ENCODE measurements at regions not wholly inside any gene's neighbourhood (a gene's known extent, or its start where the extent isn't known, plus 50 kb on each side); places are given as distances from the start of the nearest gene placed in this dataset.

DNA sequence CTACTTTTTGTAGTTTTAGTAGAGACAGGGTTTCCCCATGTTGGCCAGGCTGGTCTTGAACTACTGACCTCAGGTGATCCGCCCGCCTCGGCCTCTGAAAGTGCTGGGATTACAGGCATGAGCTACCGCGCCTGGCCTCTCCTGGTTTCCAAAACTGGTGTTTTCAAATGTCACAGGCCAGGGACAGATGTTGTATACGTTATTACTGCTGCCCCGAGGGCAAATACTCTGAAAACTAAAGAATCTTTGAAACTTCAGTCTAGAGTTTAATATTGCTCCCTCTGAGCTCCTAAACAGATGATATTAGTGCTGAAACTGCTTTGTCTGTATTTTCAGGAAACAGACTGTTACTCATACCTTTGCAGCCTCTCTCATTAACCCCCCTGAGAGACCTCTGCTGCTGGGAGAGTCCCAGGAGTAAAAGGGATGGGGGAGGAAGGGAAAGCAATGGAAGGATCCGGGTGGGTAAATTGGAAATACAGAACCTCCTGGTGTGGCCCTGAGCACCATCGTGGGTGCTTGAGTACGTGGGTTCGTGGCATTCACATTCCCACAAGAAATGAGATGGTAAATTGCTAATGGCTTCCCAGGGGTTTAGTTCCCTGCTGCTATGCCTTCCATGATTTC, 96.3 kb upstream of the IGF1R start:
- H3K4me3 ChIP-seq, result no peak overlapping the region
- no peaks in the 10 kb centered on the region for H3K36me3 ChIP-seq
- intact Hi-C loops (cut with DNase I), result no loop called here
- TF ChIP-seq CTCF (IDR thresholded peaks at IDR 0.05), result no peak
- no peaks in the 10 kb centered on the region for H3K27me3 ChIP-seq
- WGBS, 2 donors, result 89 to 92% methylated on average over 11 of the region's 11 CpGs
- ATAC-seq, result no peak
- DNase-seq, result no peak
- no peak for FAIRE-seq
- H3K9me3 ChIP-seq, result no peaks in the 10 kb centered on the region
- H3K27ac ChIP-seq, result no peak overlapping the region
- peaks cover 0 to 10% (median 9%) of the 10 kb centered on the region in 3 donors for H3K4me1 ChIP-seq

GRCh38 chr15:98554272-98555172, 93.8 kb upstream of the IGF1R start:
- DNase-seq (peak in 3 of 6 donors; percentile 50 to 80 (median 78)), FAIRE-seq (no peak), ATAC-seq (peak; percentile 87 to 90 (median 88))
- peak overlapping the region in 2 of 4 donors; percentile 14 to 28 for H3K27ac ChIP-seq
- H3K27me3 ChIP-seq, result no peaks in the 10 kb centered on the region
- H3K4me1 ChIP-seq, result peaks cover 0 to 7% (median 4%) of the 10 kb centered on the region in 3 donors
- no peaks in the 10 kb centered on the region for H3K36me3 ChIP-seq
- no peaks in the 10 kb centered on the region for H3K9me3 ChIP-seq
- WGBS, 2 donors, result 34% methylated on average over 6 of the region's 6 CpGs
- intact Hi-C loops (cut with DNase I), result no loop called here
- H3K4me3 ChIP-seq, result no peak overlapping the region
- no peak for TF ChIP-seq CTCF (IDR thresholded peaks at IDR 0.05)

GRCh38 chr15:98555173-98555515, 93.2 kb upstream of the IGF1R start:
- intact Hi-C loops (cut with DNase I), result no loop called here
- DNase-seq, result peak in 4 of 6 donors; percentile 29 to 55 (median 42)
- Histone ChIP-seq H3K27me3 (no peaks in the 10 kb centered on the region), H3K9me3 (no peaks in the 10 kb centered on the region), H3K36me3 (no peaks in the 10 kb centered on the region), H3K4me3 (no peak overlapping the region), H3K27ac (peak overlapping the region in 1 of 4 donors; percentile 28), H3K4me1 (peaks cover 0 to 7% (median 4%) of the 10 kb centered on the region in 3 donors)
- no peak for FAIRE-seq
- no peak for TF ChIP-seq CTCF (IDR thresholded peaks at IDR 0.05)
- peak; percentile 69 to 83 (median 76) for ATAC-seq

DNA sequence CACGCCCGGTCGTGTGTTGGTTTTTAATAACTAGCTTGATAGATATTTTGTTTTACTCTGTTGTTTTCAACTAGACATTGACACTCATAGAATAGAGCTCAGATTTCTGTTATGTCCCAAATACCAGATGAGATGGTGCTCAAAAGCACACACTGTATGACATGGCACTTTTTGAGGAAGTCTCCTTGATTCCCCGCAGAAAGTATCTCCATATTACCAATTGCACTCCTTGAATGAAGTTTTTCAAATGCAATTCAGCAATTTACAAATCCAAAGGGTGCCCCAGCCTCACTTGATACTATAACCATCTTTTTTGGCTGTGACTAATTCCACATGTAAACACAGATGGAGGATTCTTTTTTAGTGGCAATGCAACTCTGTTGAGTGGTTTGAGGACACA, 92.0 kb upstream of the IGF1R start:
- ATAC-seq (no peak), DNase-seq (no peak), FAIRE-seq (no peak)
- Histone ChIP-seq H3K9me3 (no peaks in the 10 kb centered on the region), H3K27me3 (no peaks in the 10 kb centered on the region), H3K4me1 (peaks cover 0 to 7% (median 4%) of the 10 kb centered on the region in 3 donors), H3K27ac (no peak overlapping the region), H3K4me3 (no peak overlapping the region), H3K36me3 (no peaks in the 10 kb centered on the region)
- 79 to 99% methylated on average over 4 of the region's 4 CpGs for WGBS, 2 donors
- TF ChIP-seq CTCF (IDR thresholded peaks at IDR 0.05), result no peak
- intact Hi-C loops (cut with DNase I), result no loop called here

- no peaks in the 10 kb centered on the region for H3K27me3 ChIP-seq
- intact Hi-C loops (cut with DNase I), result no loop called here
- ATAC-seq (no peak), DNase-seq (no peak), FAIRE-seq (no peak)
- H3K9me3 ChIP-seq, result no peaks in the 10 kb centered on the region
- H3K36me3 ChIP-seq, result no peaks in the 10 kb centered on the region
- 86 to 87% methylated on average over 5 of the region's 5 CpGs for WGBS, 2 donors
- H3K4me3 ChIP-seq, result no peak overlapping the region
- no peak overlapping the region for H3K27ac ChIP-seq
- no peaks in the 10 kb centered on the region for H3K4me1 ChIP-seq
- no peak for TF ChIP-seq CTCF (IDR thresholded peaks at IDR 0.05)
These were observed 88.0 kb upstream of the IGF1R start for GRCh38 chr15:98560338-98560737.
